ENCODE measurements at regions not wholly inside any gene's neighbourhood (a gene's known extent, or its start where the extent isn't known, plus 50 kb on each side); places are given as distances from the start of the nearest gene placed in this dataset.

DNA sequence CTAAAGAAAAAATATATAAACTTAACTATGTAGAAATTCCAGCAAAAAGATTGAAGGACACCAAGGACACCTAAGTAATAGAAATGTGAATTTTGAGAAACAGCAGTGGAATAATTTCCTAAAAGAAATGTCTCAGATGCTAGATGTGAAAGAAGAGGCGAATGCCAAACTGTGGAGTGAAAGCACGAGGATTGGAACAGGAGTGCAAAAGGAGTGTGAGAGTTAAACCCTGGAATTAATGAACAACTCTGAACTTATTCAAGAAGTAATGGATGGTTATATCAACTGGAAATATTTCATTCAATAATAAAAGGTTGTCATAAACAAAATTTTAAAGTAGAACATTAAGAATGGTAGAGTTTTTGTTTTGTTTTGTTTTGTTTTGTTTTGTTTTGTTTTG lies 78.5 kb upstream of the SGIP1 start:
- DNase-seq = no peak
- Histone ChIP-seq H3K79me1 (ENCODE audit: low read length) (no peaks in the 10 kb centered on the region), H3K23ac (ENCODE audit: low read length) (no peak overlapping the region), H3K9ac (ENCODE audit: low read length) (no peak overlapping the region), H2AK5ac (ENCODE audit: low read length) (no peak overlapping the region), H4K12ac (ENCODE audit: low read depth, low read length) (no peak overlapping the region), H3K4me1 (ENCODE audit: control insufficient read depth in 1 of 2, insufficient read depth in 2 of 2, low read length in 2 of 2) (no peaks in the 10 kb centered on the region), H2AFZ (ENCODE audit: insufficient read depth, low read length, poor library complexity) (no peak overlapping the region), H3K18ac (ENCODE audit: low read length) (no peak overlapping the region), H2BK5ac (ENCODE audit: low read depth, low read length, poor library complexity) (no peak overlapping the region), H3K79me2 (ENCODE audit: control insufficient read depth, insufficient read depth, low read length, poor library complexity) (no peaks in the 10 kb centered on the region), H3K4me2 (ENCODE audit: low read length) (no peak overlapping the region), H3K9me3 (ENCODE audit: insufficient read depth, low read depth, low read length) (no peaks in the 10 kb centered on the region), H4K8ac (ENCODE audit: low read depth, low read length) (no peak overlapping the region), H2BK12ac (ENCODE audit: low read length) (no peak overlapping the region), H3K4ac (ENCODE audit: low read depth, low read length) (no peak overlapping the region), H3K27me3 (ENCODE audit: insufficient read depth, low read length) (no peaks in the 10 kb centered on the region), H3K27ac (ENCODE audit: low read depth, low read length) (no peak overlapping the region), H3K4me3 (ENCODE audit: low read depth, low read length) (no peak overlapping the region), H2BK120ac (ENCODE audit: insufficient read depth, low read length, poor library complexity) (no peak overlapping the region), H4K91ac (ENCODE audit: low read depth, low read length) (no peak overlapping the region), H3K36me3 (ENCODE audit: control insufficient read depth in 1 of 2, insufficient read depth in 2 of 2, low read length in 2 of 2) (no peaks in the 10 kb centered on the region), H3K14ac (ENCODE audit: low read length) (no peak overlapping the region)
- WGBS (ENCODE audit: extremely low coverage, insufficient coverage, insufficient read length) = no CpG with 5 or more reads among the region's 2 CpGs

- no peak overlapping the region for H3K18ac ChIP-seq (ENCODE audit: low read length)
- no peak overlapping the region for H3K4ac ChIP-seq (ENCODE audit: low read depth, low read length)
- no peak overlapping the region for H4K91ac ChIP-seq (ENCODE audit: low read depth, low read length)
- DNase-seq = no peak
- no peak overlapping the region for H3K9ac ChIP-seq (ENCODE audit: low read length)
- H3K79me2 ChIP-seq (ENCODE audit: control insufficient read depth, insufficient read depth, low read length, poor library complexity) = no peaks in the 10 kb centered on the region
- H2AFZ ChIP-seq (ENCODE audit: insufficient read depth, low read length, poor library complexity) = no peak overlapping the region
- no peak overlapping the region for H4K8ac ChIP-seq (ENCODE audit: low read depth, low read length)
- H2BK5ac ChIP-seq (ENCODE audit: low read depth, low read length, poor library complexity) = no peak overlapping the region
- no peak overlapping the region for H2BK12ac ChIP-seq (ENCODE audit: low read length)
- no peak overlapping the region for H3K4me2 ChIP-seq (ENCODE audit: low read length)
- H3K36me3 ChIP-seq (ENCODE audit: control insufficient read depth in 1 of 2, insufficient read depth in 2 of 2, low read length in 2 of 2) = no peaks in the 10 kb centered on the region
- no peak overlapping the region for H4K12ac ChIP-seq (ENCODE audit: low read depth, low read length)
- H3K4me1 ChIP-seq (ENCODE audit: control insufficient read depth in 1 of 2, insufficient read depth in 2 of 2, low read length in 2 of 2) = no peaks in the 10 kb centered on the region
- no peaks in the 10 kb centered on the region for H3K27me3 ChIP-seq (ENCODE audit: insufficient read depth, low read length)
- H3K4me3 ChIP-seq (ENCODE audit: low read depth, low read length) = no peak overlapping the region
- H3K23ac ChIP-seq (ENCODE audit: low read length) = no peak overlapping the region
- H3K79me1 ChIP-seq (ENCODE audit: low read length) = no peaks in the 10 kb centered on the region
- H2BK120ac ChIP-seq (ENCODE audit: insufficient read depth, low read length, poor library complexity) = no peak overlapping the region
- no peaks in the 10 kb centered on the region for H3K9me3 ChIP-seq (ENCODE audit: insufficient read depth, low read depth, low read length)
- H2AK5ac ChIP-seq (ENCODE audit: low read length) = no peak overlapping the region
- H3K27ac ChIP-seq (ENCODE audit: low read depth, low read length) = no peak overlapping the region
- no peak overlapping the region for H3K14ac ChIP-seq (ENCODE audit: low read length)
- WGBS (ENCODE audit: extremely low coverage, insufficient coverage, insufficient read length) = no CpG with 5 or more reads among the region's 3 CpGs
Measured at GRCh38 chr1:66460776-66461175, 73.2 kb upstream of the SGIP1 start.

DNA sequence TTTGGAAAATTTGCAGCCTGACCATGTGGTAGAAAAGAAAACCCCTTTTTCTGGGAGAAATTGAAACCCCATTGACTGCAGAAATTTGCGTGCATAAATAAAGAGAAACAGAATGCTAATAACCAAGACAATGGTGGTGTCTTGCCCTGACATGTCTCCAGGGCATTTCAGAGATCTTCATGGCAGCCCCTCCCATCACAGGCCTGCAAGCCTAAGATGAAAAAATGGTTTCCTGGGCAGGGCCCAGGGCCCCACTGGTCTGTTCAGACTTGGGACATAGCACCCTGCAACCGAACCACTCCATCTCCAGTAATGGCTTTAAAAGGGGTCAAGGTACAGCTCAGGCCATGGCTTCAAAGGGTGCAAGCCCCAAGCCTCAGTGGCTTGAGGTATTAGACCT lies 71.6 kb upstream of the SGIP1 start:
- no peak overlapping the region for H2BK12ac ChIP-seq (ENCODE audit: low read length)
- H3K27me3 ChIP-seq (ENCODE audit: insufficient read depth, low read length) = no peaks in the 10 kb centered on the region
- H3K9me3 ChIP-seq (ENCODE audit: insufficient read depth, low read depth, low read length) = no peaks in the 10 kb centered on the region
- no peak overlapping the region for H2AFZ ChIP-seq (ENCODE audit: insufficient read depth, low read length, poor library complexity)
- no peak overlapping the region for H3K27ac ChIP-seq (ENCODE audit: low read depth, low read length)
- H3K23ac ChIP-seq (ENCODE audit: low read length) = no peak overlapping the region
- H3K79me1 ChIP-seq (ENCODE audit: low read length) = peaks cover 2% of the 10 kb centered on the region
- no peak overlapping the region for H2AK5ac ChIP-seq (ENCODE audit: low read length)
- H3K14ac ChIP-seq (ENCODE audit: low read length) = no peak overlapping the region
- H2BK5ac ChIP-seq (ENCODE audit: low read depth, low read length, poor library complexity) = no peak overlapping the region
- WGBS (ENCODE audit: extremely low coverage, insufficient coverage, insufficient read length) = no CpG with 5 or more reads among the region's 2 CpGs
- no peak overlapping the region for H3K18ac ChIP-seq (ENCODE audit: low read length)
- no peak overlapping the region for H3K4me3 ChIP-seq (ENCODE audit: low read depth, low read length)
- no peak overlapping the region for H3K4ac ChIP-seq (ENCODE audit: low read depth, low read length)
- no peak overlapping the region for H4K12ac ChIP-seq (ENCODE audit: low read depth, low read length)
- no peak overlapping the region for H4K8ac ChIP-seq (ENCODE audit: low read depth, low read length)
- H3K36me3 ChIP-seq (ENCODE audit: control insufficient read depth in 1 of 2, insufficient read depth in 2 of 2, low read length in 2 of 2) = no peaks in the 10 kb centered on the region
- H3K79me2 ChIP-seq (ENCODE audit: control insufficient read depth, insufficient read depth, low read length, poor library complexity) = no peaks in the 10 kb centered on the region
- no peak overlapping the region for H2BK120ac ChIP-seq (ENCODE audit: insufficient read depth, low read length, poor library complexity)
- no peak overlapping the region for H3K4me2 ChIP-seq (ENCODE audit: low read length)
- H3K4me1 ChIP-seq (ENCODE audit: control insufficient read depth in 1 of 2, insufficient read depth in 2 of 2, low read length in 2 of 2) = peaks cover 0 to 3% of the 10 kb centered on the region in 2 experiments
- H4K91ac ChIP-seq (ENCODE audit: low read depth, low read length) = no peak overlapping the region
- H3K9ac ChIP-seq (ENCODE audit: low read length) = no peak overlapping the region
- DNase-seq = no peak

- Histone ChIP-seq H3K9me3 (ENCODE audit: insufficient read depth, low read depth, low read length) (no peaks in the 10 kb centered on the region), H2BK120ac (ENCODE audit: insufficient read depth, low read length, poor library complexity) (no peak overlapping the region), H4K12ac (ENCODE audit: low read depth, low read length) (no peak overlapping the region), H2BK12ac (ENCODE audit: low read length) (no peak overlapping the region), H3K79me2 (ENCODE audit: control insufficient read depth, insufficient read depth, low read length, poor library complexity) (no peaks in the 10 kb centered on the region), H2AK5ac (ENCODE audit: low read length) (no peak overlapping the region), H3K36me3 (ENCODE audit: control insufficient read depth in 1 of 2, insufficient read depth in 2 of 2, low read length in 2 of 2) (no peaks in the 10 kb centered on the region), H3K4me1 (ENCODE audit: control insufficient read depth in 1 of 2, insufficient read depth in 2 of 2, low read length in 2 of 2) (peaks cover 0 to 3% of the 10 kb centered on the region in 2 experiments), H2BK5ac (ENCODE audit: low read depth, low read length, poor library complexity) (no peak overlapping the region), H3K18ac (ENCODE audit: low read length) (no peak overlapping the region), H2AFZ (ENCODE audit: insufficient read depth, low read length, poor library complexity) (no peak overlapping the region), H3K9ac (ENCODE audit: low read length) (no peak overlapping the region), H4K91ac (ENCODE audit: low read depth, low read length) (no peak overlapping the region), H3K4me3 (ENCODE audit: low read depth, low read length) (no peak overlapping the region), H4K8ac (ENCODE audit: low read depth, low read length) (no peak overlapping the region), H3K4ac (ENCODE audit: low read depth, low read length) (no peak overlapping the region), H3K27ac (ENCODE audit: low read depth, low read length) (no peak overlapping the region), H3K14ac (ENCODE audit: low read length) (no peak overlapping the region), H3K79me1 (ENCODE audit: low read length) (peaks cover 2% of the 10 kb centered on the region), H3K27me3 (ENCODE audit: insufficient read depth, low read length) (peaks cover 2% of the 10 kb centered on the region), H3K4me2 (ENCODE audit: low read length) (no peak overlapping the region), H3K23ac (ENCODE audit: low read length) (no peak overlapping the region)
- no peak for DNase-seq
Measured at GRCh38 chr1:66464351-66464750, 69.6 kb upstream of the SGIP1 start.

Data from trophoblast cell (in vitro differentiated cells and primary cell).